Neuronal stem cell (in vitro differentiated cells): ENCODE measurements at regions not wholly inside any gene's neighbourhood (a gene's known extent, or its start where the extent isn't known, plus 50 kb on each side); places are given as distances from the start of the nearest gene placed in this dataset.
A peak's percentile ranks its signal among the peaks of the same experiment; 100 is the strongest.

Experiments used
- DNase-seq: peaks from one replicate; pipeline ENCODE4 v3.0.0-alpha.2; 2013; ENCODE audit warnings: low spot score
- H2AFZ ChIP-seq: one replicate; pipeline ENCODE4 v1.6.1; 2013; ENCODE audit warnings: mild to moderate bottlenecking, low read length, inconsistent platforms
- H2AK5ac ChIP-seq: 2 replicates; pipeline ENCODE4 v1.6.1; 2013; ENCODE audit warnings: low read depth, mild to moderate bottlenecking, inconsistent platforms, low read length, moderate library complexity, mixed read lengths
- H2BK120ac ChIP-seq: 2 replicates; pipeline ENCODE4 v1.6.1; 2013; ENCODE audit warnings: low read depth, mild to moderate bottlenecking, inconsistent platforms, low read length, moderate library complexity, mixed read lengths
- H2BK12ac ChIP-seq: one replicate; pipeline ENCODE4 v1.6.1; 2013; ENCODE audit warnings: low read length, inconsistent platforms
- H2BK15ac ChIP-seq: 2 replicates; pipeline ENCODE4 v1.6.1; 2013; ENCODE audit warnings: mild to moderate bottlenecking, low read length, inconsistent platforms, mixed read lengths
- H2BK5ac ChIP-seq: one replicate; pipeline ENCODE4 v1.6.1; 2013; ENCODE audit warnings: inconsistent platforms, mild to moderate bottlenecking, low read length, moderate library complexity
- H3K14ac ChIP-seq: one replicate; pipeline ENCODE4 v1.6.1; 2013; ENCODE audit warnings: low read length, inconsistent platforms
- H3K18ac ChIP-seq: 2 replicates; pipeline ENCODE4 v1.6.1; 2013; ENCODE audit warnings: low read length, inconsistent platforms
- H3K23ac ChIP-seq: 2 replicates; pipeline ENCODE4 v1.6.1; 2013; ENCODE audit warnings: low read depth, mild to moderate bottlenecking, mixed read lengths, low read length, inconsistent platforms; ENCODE audit not compliant: poor library complexity
- H3K27ac ChIP-seq: replicated peaks from 3 replicates; pipeline ENCODE4 v1.5.1; 2013; ENCODE audit warnings: low read length, inconsistent platforms
- H3K27me3 ChIP-seq, 3 experiments: 2 replicates each; pipeline ENCODE4 v1.6.1; 2013; ENCODE audit warnings: low read length in 3 of 3, mild to moderate bottlenecking in 2 of 3, inconsistent platforms in 1 of 3, low read depth in 1 of 3, mixed read lengths in 1 of 3, moderate library complexity in 1 of 3; ENCODE audit not compliant: control insufficient read depth in 3 of 3, insufficient read depth in 3 of 3
- H3K36me3 ChIP-seq, 2 donors: replicated peaks in 1 of 2; 2 replicates each; pipeline ENCODE4 v1.6.1; 2013; ENCODE audit warnings: low read length in 2 of 2; ENCODE audit not compliant: control insufficient read depth in 2 of 2, insufficient read depth in 2 of 2
- H3K4ac ChIP-seq: 2 replicates; pipeline ENCODE4 v1.6.1; 2013; ENCODE audit warnings: inconsistent platforms, mild to moderate bottlenecking, low read length, moderate library complexity
- H3K4me1 ChIP-seq, 2 donors: 1 replicate in 1 of 2; 2 replicates in 1 of 2; pipeline ENCODE4 v1.6.1; 2013; ENCODE audit warnings: low read length in 2 of 2, low read depth in 1 of 2; ENCODE audit not compliant: control insufficient read depth in 2 of 2, insufficient read depth in 1 of 2
- H3K4me2 ChIP-seq: one replicate; pipeline ENCODE4 v1.6.1; 2013; ENCODE audit warnings: mild to moderate bottlenecking, low read length, inconsistent platforms; ENCODE audit not compliant: insufficient read depth, poor library complexity, severe bottlenecking
- H3K4me3 ChIP-seq, 2 donors: 2 replicates each; pipeline ENCODE4 v1.5.1; 2013; ENCODE audit warnings: low read length in 2 of 2, mild to moderate bottlenecking in 2 of 2, inconsistent platforms in 1 of 2, moderate library complexity in 1 of 2
- H3K79me1 ChIP-seq: one replicate; pipeline ENCODE4 v1.6.1; 2013; ENCODE audit warnings: low read depth, mild to moderate bottlenecking, inconsistent platforms, low read length, moderate library complexity
- H3K9ac ChIP-seq: one replicate; pipeline ENCODE4 v1.6.1; 2013; ENCODE audit warnings: mild to moderate bottlenecking, low read depth, low read length, inconsistent platforms; ENCODE audit not compliant: poor library complexity
- H3K9me3 ChIP-seq, 2 donors: replicated peaks in 1 of 2; 2 replicates each; pipeline versions ENCODE3 to v1.6.1; 2013; ENCODE audit warnings: low read length in 2 of 2, mild to moderate bottlenecking in 2 of 2, inconsistent platforms in 1 of 2, low read depth in 1 of 2, mixed read lengths in 1 of 2, moderate library complexity in 1 of 2; ENCODE audit not compliant: control insufficient read depth in 2 of 2, insufficient read depth in 1 of 2
- H4K8ac ChIP-seq: one replicate; pipeline ENCODE4 v1.6.1; 2013; ENCODE audit warnings: low read depth, mild to moderate bottlenecking, inconsistent platforms, low read length, moderate library complexity
- H4K91ac ChIP-seq: one replicate; pipeline ENCODE4 v1.6.1; 2013; ENCODE audit warnings: low read length, low read depth, mild to moderate bottlenecking, inconsistent platforms; ENCODE audit not compliant: poor library complexity
- WGBS, 2 donors: extraction: QIAGEN DNeasy Blood & Tissue Kit; methylation state at CpG; one replicate each; pipeline ENCODE4 v1.1.7; 2013; ENCODE audit warnings: missing lambda C conversion rate in 2 of 2, mixed read lengths in 1 of 2; ENCODE audit not compliant: insufficient read length in 2 of 2, insufficient replicate concordance in 1 of 2; ENCODE audit errors: extremely low coverage in 2 of 2; 5-methylcytosine and 5-hydroxymethylcytosine counted together

DNA sequence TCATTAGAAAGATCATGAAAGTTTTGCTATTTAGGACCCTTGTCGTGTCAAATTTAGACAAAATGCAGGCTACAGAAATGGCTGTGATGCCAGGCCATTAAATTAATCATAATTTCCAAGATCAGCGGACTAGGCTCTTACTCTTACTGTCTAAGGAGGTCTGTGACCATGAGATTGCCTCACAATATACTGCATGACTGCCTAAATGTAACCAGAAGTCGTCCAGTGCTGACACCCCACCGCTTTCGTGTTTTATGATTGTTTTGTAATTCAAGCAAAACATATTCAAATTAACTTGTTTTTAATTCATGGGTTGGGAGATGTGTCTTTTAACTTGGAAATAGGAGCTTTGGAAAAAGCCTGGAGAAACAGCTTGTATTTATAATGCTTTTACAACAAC, 947.5 kb downstream of the BRINP3 start:
- H3K79me1 ChIP-seq, result no peaks in the 10 kb centered on the region
- H3K27ac ChIP-seq, result no peak overlapping the region
- no peak overlapping the region for H2BK5ac ChIP-seq
- no peak overlapping the region for H3K4me3 ChIP-seq
- H2AFZ ChIP-seq, result peak overlapping the region; percentile 59
- no peak overlapping the region for H2AK5ac ChIP-seq
- no peaks in the 10 kb centered on the region for H3K4me1 ChIP-seq
- no peak overlapping the region for H4K91ac ChIP-seq
- H3K18ac ChIP-seq, result no peak overlapping the region
- H3K14ac ChIP-seq, result no peak overlapping the region
- H3K36me3 ChIP-seq, result no peaks in the 10 kb centered on the region
- H3K9me3 ChIP-seq, result no peaks in the 10 kb centered on the region
- DNase-seq, result no peak
- H3K4me2 ChIP-seq, result no peak overlapping the region
- no peak overlapping the region for H2BK12ac ChIP-seq
- H3K27me3 ChIP-seq, result no peaks in the 10 kb centered on the region
- H3K9ac ChIP-seq, result no peak overlapping the region
- H2BK15ac ChIP-seq, result no peak overlapping the region
- H4K8ac ChIP-seq, result no peak overlapping the region
- no peak overlapping the region for H3K4ac ChIP-seq
- no peak overlapping the region for H2BK120ac ChIP-seq
- no peak overlapping the region for H3K23ac ChIP-seq
- WGBS, 2 donors, result no CpG with 5 or more reads among the region's 5 CpGs

DNA sequence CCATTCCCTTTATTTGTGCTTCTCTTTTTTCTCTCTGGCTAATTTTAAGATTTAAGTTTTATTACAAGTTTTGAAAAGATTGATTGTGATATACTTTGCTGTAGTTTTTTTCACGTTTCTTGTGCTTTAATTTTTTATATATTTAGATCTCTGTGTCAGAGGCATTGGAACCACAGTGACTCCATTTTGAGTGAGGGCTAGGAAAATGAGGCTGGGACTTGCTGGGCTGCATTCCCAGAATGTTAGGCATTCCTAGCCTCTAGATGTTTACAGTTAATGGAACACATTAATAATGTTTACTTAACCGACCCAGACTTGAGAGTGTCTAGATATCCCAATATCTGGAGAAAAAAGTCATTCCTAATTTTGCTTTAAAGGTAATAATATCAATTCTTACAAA, 939.4 kb downstream of the BRINP3 start:
- Histone ChIP-seq H2BK12ac (no peak overlapping the region), H2BK15ac (no peak overlapping the region), H3K9me3 (no peaks in the 10 kb centered on the region), H2BK120ac (no peak overlapping the region), H2AK5ac (no peak overlapping the region), H3K36me3 (no peaks in the 10 kb centered on the region), H3K4ac (no peak overlapping the region), H3K4me3 (no peak overlapping the region), H4K8ac (no peak overlapping the region), H3K4me1 (no peaks in the 10 kb centered on the region), H3K27me3 (no peaks in the 10 kb centered on the region), H2BK5ac (no peak overlapping the region), H2AFZ (no peak overlapping the region), H3K18ac (no peak overlapping the region), H3K23ac (no peak overlapping the region), H3K9ac (no peak overlapping the region), H3K4me2 (no peak overlapping the region), H3K27ac (no peak overlapping the region), H3K14ac (no peak overlapping the region), H3K79me1 (no peaks in the 10 kb centered on the region), H4K91ac (no peak overlapping the region)
- no peak for DNase-seq
- no CpG with 5 or more reads among the region's 2 CpGs for WGBS, 2 donors

DNA sequence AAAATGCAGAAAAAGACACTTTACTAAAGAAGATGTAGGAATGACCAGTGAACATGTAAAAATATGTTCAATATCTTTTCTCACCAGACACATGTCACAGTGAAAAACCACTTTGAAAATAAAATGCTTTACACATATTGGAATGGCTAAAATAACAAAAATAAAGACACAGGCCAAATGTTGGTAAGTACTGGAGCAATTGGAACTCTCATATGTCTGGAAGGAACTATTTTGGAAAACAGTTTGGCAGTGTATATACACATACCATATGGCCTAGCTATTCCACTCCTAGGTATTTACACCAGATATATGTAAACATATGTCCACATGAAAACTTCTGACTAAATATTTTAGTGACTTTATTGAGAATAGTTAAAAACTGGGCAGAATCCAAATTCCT, 927.2 kb downstream of the BRINP3 start:
- no peak overlapping the region for H3K4ac ChIP-seq
- no peak for DNase-seq
- no peak overlapping the region for H4K91ac ChIP-seq
- no peak overlapping the region for H3K4me3 ChIP-seq
- no peak overlapping the region for H2BK5ac ChIP-seq
- H3K18ac ChIP-seq, result no peak overlapping the region
- no peak overlapping the region for H2BK15ac ChIP-seq
- no peaks in the 10 kb centered on the region for H3K79me1 ChIP-seq
- no peaks in the 10 kb centered on the region for H3K4me1 ChIP-seq
- H3K4me2 ChIP-seq, result no peak overlapping the region
- no peak overlapping the region for H3K9ac ChIP-seq
- no peak overlapping the region for H2BK12ac ChIP-seq
- H4K8ac ChIP-seq, result no peak overlapping the region
- no peak overlapping the region for H3K14ac ChIP-seq
- H3K23ac ChIP-seq, result no peak overlapping the region
- H3K9me3 ChIP-seq, result no peaks in the 10 kb centered on the region
- no peak overlapping the region for H3K27ac ChIP-seq
- no peaks in the 10 kb centered on the region for H3K27me3 ChIP-seq
- no peaks in the 10 kb centered on the region for H3K36me3 ChIP-seq
- H2AFZ ChIP-seq, result no peak overlapping the region
- H2AK5ac ChIP-seq, result no peak overlapping the region
- H2BK120ac ChIP-seq, result no peak overlapping the region

DNA sequence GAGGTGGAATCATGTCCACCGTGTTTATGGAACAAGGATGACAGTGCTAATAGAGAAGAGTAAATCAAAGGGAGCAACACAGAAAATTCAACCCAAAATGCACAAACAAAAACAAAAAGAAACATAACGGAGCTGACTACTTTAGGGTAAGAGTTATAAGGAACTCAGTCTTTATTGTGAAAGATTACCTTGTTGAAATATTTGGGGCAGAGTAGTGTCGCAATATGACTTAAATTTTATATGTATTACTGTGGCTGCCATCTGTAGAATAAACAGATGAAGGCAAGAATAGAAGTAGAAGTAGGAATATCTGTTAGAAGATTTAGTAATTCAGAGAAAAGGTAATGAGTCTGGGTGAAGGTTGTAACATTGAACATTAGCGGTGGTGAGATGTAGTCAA, 913.9 kb downstream of the BRINP3 start:
- Histone ChIP-seq H2BK5ac (no peak overlapping the region), H4K8ac (no peak overlapping the region), H2AFZ (no peak overlapping the region), H3K9ac (no peak overlapping the region), H4K91ac (no peak overlapping the region), H2BK12ac (no peak overlapping the region), H3K4me2 (no peak overlapping the region), H3K36me3 (no peaks in the 10 kb centered on the region), H3K23ac (no peak overlapping the region), H2BK15ac (no peak overlapping the region), H3K4me3 (no peak overlapping the region), H3K79me1 (no peaks in the 10 kb centered on the region), H3K27ac (no peak overlapping the region), H3K9me3 (no peaks in the 10 kb centered on the region), H3K4me1 (no peaks in the 10 kb centered on the region), H2BK120ac (no peak overlapping the region), H3K18ac (no peak overlapping the region), H3K14ac (no peak overlapping the region), H3K4ac (no peak overlapping the region), H2AK5ac (no peak overlapping the region), H3K27me3 (no peaks in the 10 kb centered on the region)
- no peak for DNase-seq
- no CpG with 5 or more reads among the region's 4 CpGs for WGBS, 2 donors
